GM12878 (cell line): ENCODE measurements at regions not wholly inside any gene's neighbourhood (a gene's known extent, or its start where the extent isn't known, plus 50 kb on each side); places are given as distances from the start of the nearest gene placed in this dataset.
"Not testable (repeated sequence)": the region's sequence is repeated elsewhere in the genome, so short reads cannot be mapped to it uniquely, and the experiment has no call there.

Source experiments
- ATAC-seq: fragments of 200-7000 bp; cut with Tn5 transposase; 3 replicates; pipeline ENCODE4 v1.9.1; 2020; ENCODE audit warnings: mild to moderate bottlenecking, moderate library complexity
- BruUV-seq: library from RNA; stranded (reverse); fragments of 400-500 nt; replicated peaks from 2 replicates; lab custom pipeline; 2021; lab: Mats Ljungman, UMichigan
- CTCF ChIA-PET: fragments of 300-600 bp; sonication (Branson Sonifier 250); formaldehyde crosslinking; extraction: SDS; loops from one replicate; lab custom pipeline; 2021; ENCODE audit warnings: inconsistent platforms; lab: Yijun Ruan, JAX
- POLR2A ChIA-PET: fragments of 350-600 bp; formaldehyde crosslinking; extraction: SDS; loops from one replicate; lab custom pipeline; 2021; ENCODE audit warnings: inconsistent platforms; lab: Charles Lee
- RAD21 ChIA-PET: fragments of 300-600 bp; sonication (Branson Sonifier 250); formaldehyde crosslinking; loops from one replicate; lab custom pipeline; 2023; ENCODE audit warnings: antibody characterized with exemption; ENCODE audit not compliant: unreplicated experiment; lab: Charles Lee
- SMC1A ChIA-PET: fragments of 300-600 bp; sonication (Branson Sonifier 250); formaldehyde crosslinking; loops from one replicate; lab custom pipeline; 2023; ENCODE audit not compliant: unreplicated experiment, uncharacterized antibody; lab: Charles Lee
- DNase-seq: peaks from one replicate; pipeline ENCODE4 v3.0.0-alpha.2; 2011; ENCODE audit warnings: low read depth, low spot score
- FAIRE-seq: peaks from 3 replicates; lab custom pipeline; 2011; peaks lifted over from hg19 to GRCh38; lab: Jason Lieb, UNC
- H2AFZ ChIP-seq: 2 replicates; pipeline ENCODE4 v1.6.0; 2011; ENCODE audit warnings: low read depth, low read length, control low read depth; ENCODE audit not compliant: control insufficient read depth
- H3K27ac ChIP-seq: 2 replicates; pipeline ENCODE4 v1.5.1; 2011; ENCODE audit warnings: control low read depth; ENCODE audit not compliant: control insufficient read depth, insufficient read depth
- H3K27me3 ChIP-seq, 2 experiments: replicated peaks in 1 of 2; 2 replicates each; pipeline versions ENCODE4 v1.6.0 to v1.6.1; 2011; ENCODE audit warnings: low read length in 1 of 2; ENCODE audit not compliant: control insufficient read depth in 2 of 2, insufficient read depth in 2 of 2
- H3K36me3 ChIP-seq, 2 experiments: 2 replicates each; pipeline ENCODE4 v1.5.1; 2011; ENCODE audit warnings: low read length in 1 of 2; ENCODE audit not compliant: control insufficient read depth in 2 of 2, insufficient read depth in 2 of 2
- H3K4me1 ChIP-seq: 2 replicates; pipeline ENCODE4 v1.6.1; 2011; ENCODE audit warnings: mild to moderate bottlenecking, low read length, moderate library complexity, mixed read lengths; ENCODE audit not compliant: control insufficient read depth, insufficient read depth
- H3K4me2 ChIP-seq: 2 replicates; pipeline ENCODE4 v1.6.0; 2011; ENCODE audit warnings: control low read depth; ENCODE audit not compliant: control insufficient read depth, insufficient read depth
- H3K4me3 ChIP-seq: fragments of 200-600 bp; sonication (generic); 2 replicates; pipeline ENCODE4 v1.5.1; 2016
- H3K79me2 ChIP-seq: 2 replicates; pipeline ENCODE4 v1.6.0; 2011; ENCODE audit warnings: low read length; ENCODE audit not compliant: control insufficient read depth, insufficient read depth
- H3K9ac ChIP-seq: 2 replicates; pipeline ENCODE4 v1.8.0; 2011; ENCODE audit warnings: low read length, control low read depth, mixed read lengths; ENCODE audit not compliant: control insufficient read depth, insufficient read depth
- H3K9me3 ChIP-seq: replicated peaks from 3 replicates; pipeline ENCODE4 v1.5.1; 2011; ENCODE audit warnings: mild to moderate bottlenecking, low read length; ENCODE audit not compliant: control insufficient read depth, insufficient read depth
- H4K20me1 ChIP-seq: 2 replicates; pipeline ENCODE4 v1.6.0; 2011; ENCODE audit not compliant: control insufficient read depth, insufficient read depth
- BACH1 ChIP-seq: fragments of 450-650 bp; IDR thresholded peaks from 2 replicates; pipeline ENCODE4 v1.6.1; 2017; ENCODE audit warnings: mild to moderate bottlenecking, borderline replicate concordance
- ESRRA ChIP-seq: IDR thresholded peaks from 2 replicates; pipeline ENCODE4 v1.6.1; 2012; ENCODE audit warnings: mild to moderate bottlenecking, low read length, improper control_type of control experiment
- NFXL1 ChIP-seq: fragments of 450-650 bp; IDR thresholded peaks from 2 replicates; pipeline ENCODE4 v1.6.1; 2017; ENCODE audit warnings: antibody characterized with exemption, mild to moderate bottlenecking, borderline replicate concordance
- RCOR1 ChIP-seq: conservative IDR thresholded peaks from 2 replicates; pipeline ENCODE4 v1.6.1; 2012; ENCODE audit warnings: low read depth, low read length, improper control_type of control experiment
- SMC3 ChIP-seq: IDR thresholded peaks from 2 replicates; pipeline ENCODE4 v1.6.1; 2011; ENCODE audit warnings: low read length, improper control_type of control experiment, borderline replicate concordance
- TAF1 ChIP-seq: IDR thresholded peaks from 2 replicates; pipeline ENCODE4 v1.6.1; 2011; ENCODE audit warnings: mild to moderate bottlenecking, low read depth, low read length, borderline replicate concordance
- TCF3 ChIP-seq: IDR thresholded peaks from 2 replicates; pipeline ENCODE4 v1.6.1; 2012; ENCODE audit warnings: low read depth, mild to moderate bottlenecking, low read length, borderline replicate concordance; ENCODE audit not compliant: insufficient read depth
- ZBED1 ChIP-seq: IDR thresholded peaks from 2 replicates; pipeline ENCODE4 v1.6.1; 2016; ENCODE audit warnings: borderline replicate concordance
- ZNF24 ChIP-seq: fragments of 450-650 bp; IDR thresholded peaks from 2 replicates; pipeline ENCODE4 v1.6.1; 2017; ENCODE audit warnings: antibody characterized with exemption, mild to moderate bottlenecking
- ZNF384 ChIP-seq: IDR thresholded peaks from 2 replicates; pipeline ENCODE4 v1.6.1; 2012; ENCODE audit warnings: low read depth, mild to moderate bottlenecking, low read length, improper control_type of control experiment, borderline replicate concordance
- ZZZ3 ChIP-seq: IDR thresholded peaks from 2 replicates; pipeline ENCODE4 v1.6.1; 2011; ENCODE audit warnings: low read depth; ENCODE audit not compliant: control insufficient read depth, insufficient read length
- WGBS: methylation state at CpG from one replicate; pipeline ENCODE4 v1.1.6; 2016; ENCODE audit warnings: low lambda C conversion rate; ENCODE audit not compliant: insufficient replicate concordance, insufficient coverage; ENCODE audit errors: missing lambda C conversion rate; 5-methylcytosine and 5-hydroxymethylcytosine counted together
- in situ Hi-C: fragments of 300-500 bp; cut with MboI; formaldehyde crosslinking; loops from 9 replicates; pipeline ENCODE4 v1.14.3; 2018; ENCODE audit warnings: mixed read lengths
- intact Hi-C: fragments of 100-400 bp; cut with micrococcal nuclease; formaldehyde crosslinking; loops from one replicate; pipeline ENCODE4 v1.14.2; 2022; ENCODE audit not compliant: unreplicated experiment
- TF ChIP-seq, protein P1 (sequence below): fragments of 450-650 bp; IDR thresholded peaks from 2 replicates; pipeline ENCODE4 v1.6.1; 2017; ENCODE audit warnings: mild to moderate bottlenecking, low read depth, inconsistent platforms; ENCODE audit not compliant: poor library complexity, severe bottlenecking
- TF ChIP-seq, protein P2 (sequence below): fragments of 450-650 bp; IDR thresholded peaks from 2 replicates; pipeline ENCODE4 v1.6.1; 2017; ENCODE audit warnings: low read depth, mild to moderate bottlenecking, moderate library complexity

DNA sequence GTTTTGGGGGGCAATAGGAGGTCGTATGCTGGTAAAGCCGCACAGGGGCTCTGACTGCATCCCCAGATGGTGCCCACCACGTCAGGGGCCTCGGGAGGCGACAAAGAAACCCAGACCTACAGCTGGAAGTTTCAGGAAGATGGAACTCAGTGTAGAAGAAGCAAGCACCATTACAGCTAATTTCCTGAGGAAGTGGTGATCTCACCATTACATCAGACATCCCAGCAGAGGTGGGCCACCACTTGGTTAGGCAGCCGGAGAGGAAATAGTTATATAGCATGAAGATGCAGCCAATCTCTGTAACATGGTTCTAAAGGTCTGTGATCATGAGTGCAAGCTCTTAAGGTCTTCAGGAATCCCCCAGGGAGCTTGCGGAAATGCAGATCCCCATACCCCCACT, 127.3 kb upstream of the PCBD1 start (continued):
- TF ChIP-seq RCOR1 (no peak), ZNF384 (no peak), TAF1 (no peak), TCF3 (no peak), SMC3 (no peak)

DNA sequence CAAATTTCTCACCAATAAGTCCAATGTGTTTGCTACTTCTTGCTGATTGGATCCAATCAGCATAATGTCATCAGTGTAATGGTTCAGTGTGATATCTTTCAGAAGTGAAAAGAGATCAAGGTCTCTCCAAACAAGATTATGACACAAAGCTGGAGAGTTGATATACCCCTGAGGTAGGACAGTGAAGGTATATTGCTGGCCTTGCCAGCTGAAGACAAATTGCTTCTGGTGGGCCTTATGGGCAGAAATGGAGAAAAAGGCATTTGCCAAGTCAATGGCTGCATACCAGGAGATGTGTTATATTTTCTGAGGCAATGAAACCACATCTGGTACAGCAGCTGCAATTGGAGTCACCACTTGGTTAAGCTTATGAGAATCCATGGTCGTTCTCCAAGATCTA, 131.7 kb upstream of the PCBD1 start:
- FAIRE-seq, intact Hi-C loops, CTCF ChIA-PET, H3K9ac ChIP-seq, H3K9me3 ChIP-seq, H3K79me2 ChIP-seq, H3K27me3 ChIP-seq, H3K27ac ChIP-seq, ATAC-seq, SMC1A ChIA-PET, H2AFZ ChIP-seq, H3K4me1 ChIP-seq, H3K4me2 ChIP-seq, BruUV-seq, H4K20me1 ChIP-seq, POLR2A ChIA-PET, H3K36me3 ChIP-seq, H3K4me3 ChIP-seq, DNase-seq, in situ Hi-C loops, RAD21 ChIA-PET: not testable (repeated sequence)
- 0% methylated on average over 1 of the region's 1 CpG for WGBS

DNA sequence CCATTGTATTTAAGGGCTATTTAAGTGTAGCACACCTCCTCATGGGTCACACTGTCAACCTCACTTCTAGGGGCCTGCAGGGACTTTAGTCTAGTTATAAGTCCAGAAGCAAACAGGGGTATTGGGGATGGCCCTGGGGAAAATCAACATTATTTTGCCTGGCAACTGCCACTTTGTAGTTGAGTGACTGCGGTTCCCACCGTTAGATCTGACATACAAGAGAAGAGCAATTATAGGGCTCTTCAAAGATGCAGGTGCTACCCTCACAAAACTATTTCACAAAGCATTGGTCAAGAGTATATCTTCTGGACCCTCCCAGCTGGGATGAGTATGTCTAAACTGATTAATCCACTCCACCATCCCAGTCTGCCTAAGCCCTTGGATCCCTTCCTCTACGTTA, 133.0 kb upstream of the PCBD1 start:
- WGBS = 59% methylated on average over 3 of the region's 3 CpGs
- no TSS peak for BruUV-seq
- H3K79me2 ChIP-seq = no peaks in the 10 kb centered on the region
- in situ Hi-C loops = no loop called here
- no peak overlapping the region for H3K27ac ChIP-seq
- H3K4me3 ChIP-seq = no peak overlapping the region
- ChIA-PET POLR2A (no interaction called here), CTCF (no interaction called here), RAD21 (no interaction called here), SMC1A (no interaction called here)
- H2AFZ ChIP-seq = no peak overlapping the region
- H3K9ac ChIP-seq = no peak overlapping the region
- intact Hi-C loops = no loop called here
- no peaks in the 10 kb centered on the region for H3K4me1 ChIP-seq
- no peaks in the 10 kb centered on the region for H4K20me1 ChIP-seq
- FAIRE-seq = no peak
- no peak overlapping the region for H3K4me2 ChIP-seq
- no peak for DNase-seq
- no peaks in the 10 kb centered on the region; a peak in 1 of 4 replicates for H3K27me3 ChIP-seq
- H3K36me3 ChIP-seq = no peaks in the 10 kb centered on the region
- ATAC-seq = no peak
- no peaks in the 10 kb centered on the region for H3K9me3 ChIP-seq
- TF ChIP-seq BACH1 (no peak), ZNF24 (no peak), ZBED1 (no peak), ZZZ3 (no peak), ESRRA (no peak), NFXL1 (no peak)
- TF ChIP-seq, protein P1, sequence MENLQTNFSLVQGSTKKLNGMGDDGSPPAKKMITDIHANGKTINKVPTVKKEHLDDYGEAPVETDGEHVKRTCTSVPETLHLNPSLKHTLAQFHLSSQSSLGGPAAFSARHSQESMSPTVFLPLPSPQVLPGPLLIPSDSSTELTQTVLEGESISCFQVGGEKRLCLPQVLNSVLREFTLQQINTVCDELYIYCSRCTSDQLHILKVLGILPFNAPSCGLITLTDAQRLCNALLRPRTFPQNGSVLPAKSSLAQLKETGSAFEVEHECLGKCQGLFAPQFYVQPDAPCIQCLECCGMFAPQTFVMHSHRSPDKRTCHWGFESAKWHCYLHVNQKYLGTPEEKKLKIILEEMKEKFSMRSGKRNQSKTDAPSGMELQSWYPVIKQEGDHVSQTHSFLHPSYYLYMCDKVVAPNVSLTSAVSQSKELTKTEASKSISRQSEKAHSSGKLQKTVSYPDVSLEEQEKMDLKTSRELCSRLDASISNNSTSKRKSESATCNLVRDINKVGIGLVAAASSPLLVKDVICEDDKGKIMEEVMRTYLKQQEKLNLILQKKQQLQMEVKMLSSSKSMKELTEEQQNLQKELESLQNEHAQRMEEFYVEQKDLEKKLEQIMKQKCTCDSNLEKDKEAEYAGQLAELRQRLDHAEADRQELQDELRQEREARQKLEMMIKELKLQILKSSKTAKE = no peak
- TF ChIP-seq, protein P2, sequence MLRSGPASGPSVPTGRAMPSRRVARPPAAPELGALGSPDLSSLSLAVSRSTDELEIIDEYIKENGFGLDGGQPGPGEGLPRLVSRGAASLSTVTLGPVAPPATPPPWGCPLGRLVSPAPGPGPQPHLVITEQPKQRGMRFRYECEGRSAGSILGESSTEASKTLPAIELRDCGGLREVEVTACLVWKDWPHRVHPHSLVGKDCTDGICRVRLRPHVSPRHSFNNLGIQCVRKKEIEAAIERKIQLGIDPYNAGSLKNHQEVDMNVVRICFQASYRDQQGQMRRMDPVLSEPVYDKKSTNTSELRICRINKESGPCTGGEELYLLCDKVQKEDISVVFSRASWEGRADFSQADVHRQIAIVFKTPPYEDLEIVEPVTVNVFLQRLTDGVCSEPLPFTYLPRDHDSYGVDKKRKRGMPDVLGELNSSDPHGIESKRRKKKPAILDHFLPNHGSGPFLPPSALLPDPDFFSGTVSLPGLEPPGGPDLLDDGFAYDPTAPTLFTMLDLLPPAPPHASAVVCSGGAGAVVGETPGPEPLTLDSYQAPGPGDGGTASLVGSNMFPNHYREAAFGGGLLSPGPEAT = no peak
